ENCODE measurements at regions not wholly inside any gene's neighbourhood (a gene's known extent, or its start where the extent isn't known, plus 50 kb on each side); places are given as distances from the start of the nearest gene placed in this dataset.

- H3K27ac Mint-ChIP-seq: no peak overlapping the region
- no peaks in the 10 kb centered on the region for H3K36me3 Mint-ChIP-seq (ENCODE audit: low read depth)
- no peaks in the 10 kb centered on the region for H3K27me3 Mint-ChIP-seq (ENCODE audit: low read depth)
- H3K4me3 Mint-ChIP-seq: no peak overlapping the region
- H3K4me1 Mint-ChIP-seq (ENCODE audit: low read depth): peaks cover 3% of the 10 kb centered on the region
- H3K9me3 Mint-ChIP-seq: peaks cover 6% of the 10 kb centered on the region
Observed at GRCh38 chr3:72543246-72543645, 305.0 kb downstream of the SHQ1 start.

GRCh38 chr3:72542781-72543180 lies 305.5 kb downstream of the SHQ1 start:
- H3K27ac Mint-ChIP-seq: no peak overlapping the region
- peaks cover 6% of the 10 kb centered on the region for H3K9me3 Mint-ChIP-seq
- H3K4me1 Mint-ChIP-seq (ENCODE audit: low read depth): peaks cover 3% of the 10 kb centered on the region
- no peaks in the 10 kb centered on the region for H3K27me3 Mint-ChIP-seq (ENCODE audit: low read depth)
- no peak overlapping the region for H3K4me3 Mint-ChIP-seq
- H3K36me3 Mint-ChIP-seq (ENCODE audit: low read depth): no peaks in the 10 kb centered on the region

- no peak overlapping the region for H3K27ac Mint-ChIP-seq
- no peak overlapping the region for H3K4me3 Mint-ChIP-seq
- H3K4me1 Mint-ChIP-seq (ENCODE audit: low read depth): peaks cover 6% of the 10 kb centered on the region
- H3K36me3 Mint-ChIP-seq (ENCODE audit: low read depth): no peaks in the 10 kb centered on the region
- H3K9me3 Mint-ChIP-seq: peaks cover 6% of the 10 kb centered on the region
- no peaks in the 10 kb centered on the region for H3K27me3 Mint-ChIP-seq (ENCODE audit: low read depth)
Observed at GRCh38 chr3:72539856-72540255, 308.4 kb downstream of the SHQ1 start.

- H3K4me1 Mint-ChIP-seq (ENCODE audit: low read depth): peaks cover 11% of the 10 kb centered on the region
- H3K27me3 Mint-ChIP-seq (ENCODE audit: low read depth): no peaks in the 10 kb centered on the region
- no peak overlapping the region for H3K4me3 Mint-ChIP-seq
- peaks cover 2% of the 10 kb centered on the region for H3K36me3 Mint-ChIP-seq (ENCODE audit: low read depth)
- H3K9me3 Mint-ChIP-seq: peaks cover 13% of the 10 kb centered on the region
- H3K27ac Mint-ChIP-seq: no peak overlapping the region
Observed at GRCh38 chr3:72538070-72538745, 310.0 kb downstream of the SHQ1 start.

GRCh38 chr3:72537448-72537847 lies 310.8 kb downstream of the SHQ1 start:
- Mint-ChIP-seq H3K27me3 (ENCODE audit: low read depth) (no peaks in the 10 kb centered on the region), H3K36me3 (ENCODE audit: low read depth) (peaks cover 2% of the 10 kb centered on the region), H3K4me3 (no peak overlapping the region), H3K4me1 (ENCODE audit: low read depth) (peaks cover 11% of the 10 kb centered on the region), H3K27ac (no peak overlapping the region), H3K9me3 (peaks cover 13% of the 10 kb centered on the region)

- no peak overlapping the region for H3K4me3 Mint-ChIP-seq
Observed at GRCh38 chr3:72536878-72537267, 311.4 kb downstream of the SHQ1 start.

GRCh38 chr3:72536206-72536877 lies 311.9 kb downstream of the SHQ1 start:
- Mint-ChIP-seq H3K27me3 (ENCODE audit: low read depth) (no peaks in the 10 kb centered on the region), H3K36me3 (ENCODE audit: low read depth) (peaks cover 2% of the 10 kb centered on the region), H3K4me3 (no peak overlapping the region), H3K9me3 (peaks cover 8% of the 10 kb centered on the region), H3K27ac (no peak overlapping the region), H3K4me1 (ENCODE audit: low read depth) (peaks cover 11% of the 10 kb centered on the region)

More at GRCh38 chr3:72536878-72537267, 311.4 kb downstream of the SHQ1 start:
- H3K27me3 Mint-ChIP-seq (ENCODE audit: low read depth): no peaks in the 10 kb centered on the region
- peaks cover 11% of the 10 kb centered on the region for H3K4me1 Mint-ChIP-seq (ENCODE audit: low read depth)
- no peak overlapping the region for H3K27ac Mint-ChIP-seq
- peaks cover 13% of the 10 kb centered on the region for H3K9me3 Mint-ChIP-seq
- peaks cover 2% of the 10 kb centered on the region for H3K36me3 Mint-ChIP-seq (ENCODE audit: low read depth)

GRCh38 chr3:72535772-72536171 lies 312.5 kb downstream of the SHQ1 start:
- H3K27ac Mint-ChIP-seq: no peak overlapping the region
- H3K4me1 Mint-ChIP-seq (ENCODE audit: low read depth): peaks cover 11% of the 10 kb centered on the region
- H3K9me3 Mint-ChIP-seq: peaks cover 6% of the 10 kb centered on the region

GRCh38 chr3:72533591-72534473 lies 314.4 kb downstream of the SHQ1 start:
- Mint-ChIP-seq H3K36me3 (ENCODE audit: low read depth) (peaks cover 6% of the 10 kb centered on the region), H3K27ac (peak overlapping the region; percentile 22), H3K27me3 (ENCODE audit: low read depth) (no peaks in the 10 kb centered on the region), H3K4me3 (no peak overlapping the region), H3K9me3 (peaks cover 6% of the 10 kb centered on the region), H3K4me1 (ENCODE audit: low read depth) (peaks cover 8% of the 10 kb centered on the region)

More at GRCh38 chr3:72535772-72536171, 312.5 kb downstream of the SHQ1 start:
- Mint-ChIP-seq H3K27me3 (ENCODE audit: low read depth) (no peaks in the 10 kb centered on the region), H3K36me3 (ENCODE audit: low read depth) (peaks cover 6% of the 10 kb centered on the region), H3K4me3 (no peak overlapping the region)

GRCh38 chr3:72530426-72530825 lies 317.8 kb downstream of the SHQ1 start:
- Mint-ChIP-seq H3K36me3 (ENCODE audit: low read depth) (peaks cover 6% of the 10 kb centered on the region), H3K9me3 (peaks cover 6% of the 10 kb centered on the region), H3K27ac (no peak overlapping the region), H3K4me3 (no peak overlapping the region), H3K27me3 (ENCODE audit: low read depth) (no peaks in the 10 kb centered on the region), H3K4me1 (ENCODE audit: low read depth) (peaks cover 5% of the 10 kb centered on the region)

GRCh38 chr3:72529081-72529480 lies 319.2 kb downstream of the SHQ1 start:
- Mint-ChIP-seq H3K9me3 (peaks cover 6% of the 10 kb centered on the region), H3K4me3 (no peak overlapping the region), H3K27me3 (ENCODE audit: low read depth) (no peaks in the 10 kb centered on the region), H3K27ac (no peak overlapping the region), H3K36me3 (ENCODE audit: low read depth) (peaks cover 6% of the 10 kb centered on the region), H3K4me1 (ENCODE audit: low read depth) (peaks cover 5% of the 10 kb centered on the region)

- Mint-ChIP-seq H3K27me3 (ENCODE audit: low read depth) (no peaks in the 10 kb centered on the region), H3K36me3 (ENCODE audit: low read depth) (no peaks in the 10 kb centered on the region), H3K4me3 (no peak overlapping the region), H3K9me3 (no peaks in the 10 kb centered on the region), H3K27ac (peak overlapping the region; percentile 62), H3K4me1 (ENCODE audit: low read depth) (peaks cover 24% of the 10 kb centered on the region)
Observed at GRCh38 chr3:72523429-72524151, 324.7 kb downstream of the SHQ1 start.

GRCh38 chr3:72520690-72521308 lies 327.4 kb downstream of the SHQ1 start:
- H3K27ac Mint-ChIP-seq: peak overlapping the region; percentile 64
- H3K9me3 Mint-ChIP-seq: no peaks in the 10 kb centered on the region
- H3K4me1 Mint-ChIP-seq (ENCODE audit: low read depth): peaks cover 24% of the 10 kb centered on the region
- H3K4me3 Mint-ChIP-seq: no peak overlapping the region
- H3K27me3 Mint-ChIP-seq (ENCODE audit: low read depth): no peaks in the 10 kb centered on the region
- no peaks in the 10 kb centered on the region for H3K36me3 Mint-ChIP-seq (ENCODE audit: low read depth)
